Colonic mucosa (tissue), 4 donors: ENCODE measurements at regions not wholly inside any gene's neighbourhood (a gene's known extent, or its start where the extent isn't known, plus 50 kb on each side); places are given as distances from the start of the nearest gene placed in this dataset.

Experiments used
- DNase-seq: peaks from one replicate; pipeline ENCODE4 v3.0.0-alpha.2; 2020
- H3K27ac ChIP-seq: fragments of 200-600 bp; one replicate; pipeline ENCODE4 v1.8.0; 2021
- H3K27me3 ChIP-seq: fragments of 200-600 bp; one replicate; pipeline ENCODE4 v1.8.0; 2021
- H3K36me3 ChIP-seq: fragments of 200-600 bp; one replicate; pipeline ENCODE4 v1.8.0; 2021
- H3K4me1 ChIP-seq: fragments of 200-600 bp; one replicate; pipeline ENCODE4 v1.8.0; 2021; ENCODE audit warnings: mild to moderate bottlenecking
- H3K4me3 ChIP-seq: fragments of 200-600 bp; one replicate; pipeline ENCODE4 v1.8.0; 2021
- H3K9ac ChIP-seq, 2 donors: one replicate each; pipeline ENCODE4 v1.7.0; 2013; ENCODE audit warnings: control low read depth in 2 of 2, low read depth in 2 of 2, low read length in 2 of 2
- H3K9me3 ChIP-seq: fragments of 200-600 bp; one replicate; pipeline ENCODE4 v1.8.0; 2021
- CTCF ChIP-seq: fragments of 200-600 bp; IDR thresholded peaks from one replicate; pipeline ENCODE4 v1.8.0; 2022; ENCODE audit warnings: antibody characterized with exemption, mild to moderate bottlenecking
- intact Hi-C: fragments of 100-400 bp; cut with DNase I; formaldehyde crosslinking; loops from one replicate; pipeline ENCODE4 v1.14.1; 2022
- donor health status: healthy.
- donor health status: DM: no; HTN: no; CAD: no.
- donor health status: DM: no; HTN: no; CAD: no.

GRCh38 chr1:170271430-170272161 is 125.8 kb downstream of the NTMT2 start:
- H3K27ac ChIP-seq = no peak overlapping the region
- no peak for DNase-seq
- H3K9ac ChIP-seq = no peak overlapping the region
- H3K27me3 ChIP-seq = no peaks in the 10 kb centered on the region
- no peak for TF ChIP-seq CTCF
- intact Hi-C loops = no loop called here
- no peaks in the 10 kb centered on the region for H3K36me3 ChIP-seq
- no peaks in the 10 kb centered on the region for H3K9me3 ChIP-seq
- no peaks in the 10 kb centered on the region for H3K4me1 ChIP-seq
- no peak overlapping the region for H3K4me3 ChIP-seq

GRCh38 chr1:170273291-170274130 is 127.8 kb downstream of the NTMT2 start:
- no peaks in the 10 kb centered on the region for H3K27me3 ChIP-seq
- no peaks in the 10 kb centered on the region for H3K9me3 ChIP-seq
- H3K4me1 ChIP-seq = no peaks in the 10 kb centered on the region
- DNase-seq = no peak
- no peak overlapping the region for H3K27ac ChIP-seq
- no peak for TF ChIP-seq CTCF
- no peak overlapping the region for H3K4me3 ChIP-seq
- H3K9ac ChIP-seq = no peak overlapping the region
- intact Hi-C loops = no loop called here
- no peaks in the 10 kb centered on the region for H3K36me3 ChIP-seq

GRCh38 chr1:170274131-170274501 is 128.4 kb downstream of the NTMT2 start:
- Histone ChIP-seq H3K27me3 (no peaks in the 10 kb centered on the region), H3K27ac (no peak overlapping the region), H3K4me3 (no peak overlapping the region), H3K9me3 (no peaks in the 10 kb centered on the region), H3K36me3 (no peaks in the 10 kb centered on the region), H3K9ac (no peak overlapping the region), H3K4me1 (no peaks in the 10 kb centered on the region)
- TF ChIP-seq CTCF = no peak
- intact Hi-C loops = no loop called here
- no peak for DNase-seq

- Histone ChIP-seq H3K27ac (no peak overlapping the region), H3K27me3 (no peaks in the 10 kb centered on the region), H3K4me3 (no peak overlapping the region), H3K36me3 (no peaks in the 10 kb centered on the region), H3K4me1 (no peaks in the 10 kb centered on the region), H3K9me3 (no peaks in the 10 kb centered on the region), H3K9ac (no peak overlapping the region)
- intact Hi-C loops = no loop called here
- no peak for DNase-seq
- TF ChIP-seq CTCF = no peak
Observed at GRCh38 chr1:170277985-170278384, 132.2 kb downstream of the NTMT2 start.

- no peak for DNase-seq
- no peak overlapping the region for H3K27ac ChIP-seq
- TF ChIP-seq CTCF = no peak
- no peaks in the 10 kb centered on the region for H3K27me3 ChIP-seq
- H3K4me1 ChIP-seq = no peaks in the 10 kb centered on the region
- no peaks in the 10 kb centered on the region for H3K36me3 ChIP-seq
- no peak overlapping the region for H3K9ac ChIP-seq
- no peaks in the 10 kb centered on the region for H3K9me3 ChIP-seq
- no peak overlapping the region for H3K4me3 ChIP-seq
- intact Hi-C loops = no loop called here
Observed at GRCh38 chr1:170284016-170284415, 138.3 kb downstream of the NTMT2 start.
